ENCODE measurements at regions not wholly inside any gene's neighbourhood (a gene's known extent, or its start where the extent isn't known, plus 50 kb on each side); places are given as distances from the start of the nearest gene placed in this dataset.

DNA sequence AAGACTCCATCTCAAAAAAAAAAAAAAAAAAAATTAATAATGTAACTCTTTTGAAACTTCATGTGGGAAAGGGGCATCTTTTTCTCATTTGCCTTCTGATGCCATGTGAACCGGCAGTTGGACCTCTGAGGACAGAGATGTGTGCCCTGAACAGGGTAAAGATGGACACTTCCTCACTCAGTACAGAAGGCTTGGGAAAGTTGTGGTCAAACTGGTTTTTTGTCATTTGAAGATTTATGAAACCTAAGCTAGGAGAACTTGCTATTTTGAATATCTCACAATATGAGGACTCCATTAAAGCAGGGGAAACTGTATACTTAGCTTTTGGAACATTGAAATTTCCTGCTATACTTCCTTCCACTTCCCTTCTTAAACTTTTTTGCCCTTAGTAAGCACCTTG lies 147.5 kb upstream of the ALDH1B1 start:
- TF ChIP-seq, protein P1, sequence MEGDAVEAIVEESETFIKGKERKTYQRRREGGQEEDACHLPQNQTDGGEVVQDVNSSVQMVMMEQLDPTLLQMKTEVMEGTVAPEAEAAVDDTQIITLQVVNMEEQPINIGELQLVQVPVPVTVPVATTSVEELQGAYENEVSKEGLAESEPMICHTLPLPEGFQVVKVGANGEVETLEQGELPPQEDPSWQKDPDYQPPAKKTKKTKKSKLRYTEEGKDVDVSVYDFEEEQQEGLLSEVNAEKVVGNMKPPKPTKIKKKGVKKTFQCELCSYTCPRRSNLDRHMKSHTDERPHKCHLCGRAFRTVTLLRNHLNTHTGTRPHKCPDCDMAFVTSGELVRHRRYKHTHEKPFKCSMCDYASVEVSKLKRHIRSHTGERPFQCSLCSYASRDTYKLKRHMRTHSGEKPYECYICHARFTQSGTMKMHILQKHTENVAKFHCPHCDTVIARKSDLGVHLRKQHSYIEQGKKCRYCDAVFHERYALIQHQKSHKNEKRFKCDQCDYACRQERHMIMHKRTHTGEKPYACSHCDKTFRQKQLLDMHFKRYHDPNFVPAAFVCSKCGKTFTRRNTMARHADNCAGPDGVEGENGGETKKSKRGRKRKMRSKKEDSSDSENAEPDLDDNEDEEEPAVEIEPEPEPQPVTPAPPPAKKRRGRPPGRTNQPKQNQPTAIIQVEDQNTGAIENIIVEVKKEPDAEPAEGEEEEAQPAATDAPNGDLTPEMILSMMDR (IDR thresholded peaks at IDR 0.05): no peak
- TF ChIP-seq POLR2A (IDR thresholded peaks at IDR 0.05): no peak

Measured in breast epithelium (tissue), 3 donors.